Astrocyte (in vitro differentiated cells and primary cell): ENCODE measurements at regions not wholly inside any gene's neighbourhood (a gene's known extent, or its start where the extent isn't known, plus 50 kb on each side); places are given as distances from the start of the nearest gene placed in this dataset.

Source experiments
- DNase-seq: peaks from one replicate; pipeline ENCODE4 v3.0.0-alpha.2; 2010; ENCODE audit warnings: low read depth
- FAIRE-seq: peaks from 2 replicates; lab custom pipeline; 2011; peaks lifted over from hg19 to GRCh38; lab: Jason Lieb, UNC
- H2AFZ ChIP-seq: 2 replicates; pipeline ENCODE4 v1.6.0; 2012; ENCODE audit warnings: low read depth, low read length, inconsistent platforms
- H3K27ac ChIP-seq: 2 replicates; pipeline ENCODE4 v1.5.1; 2011; ENCODE audit warnings: low read depth, low read length, inconsistent platforms
- H3K27me3 ChIP-seq: 2 replicates; pipeline ENCODE4 v1.6.0; 2011; ENCODE audit warnings: low read length, inconsistent platforms; ENCODE audit not compliant: insufficient read depth
- H3K36me3 ChIP-seq: 2 replicates; pipeline ENCODE4 v1.5.1; 2011; ENCODE audit warnings: low read length, inconsistent platforms; ENCODE audit not compliant: insufficient read depth
- H3K4me1 ChIP-seq: 2 replicates; pipeline ENCODE4 v1.5.1; 2011; ENCODE audit warnings: low read length, inconsistent platforms; ENCODE audit not compliant: insufficient read depth
- H3K4me2 ChIP-seq: 2 replicates; pipeline ENCODE4 v1.6.0; 2012; ENCODE audit warnings: low read length, inconsistent platforms
- H3K4me3 ChIP-seq: 2 replicates; pipeline ENCODE4 v1.5.1; 2011; ENCODE audit warnings: low read depth, mild to moderate bottlenecking, low read length, inconsistent platforms; ENCODE audit not compliant: insufficient read depth
- H3K79me2 ChIP-seq: 2 replicates; pipeline ENCODE4 v1.6.0; 2012; ENCODE audit warnings: mild to moderate bottlenecking, low read length, inconsistent platforms; ENCODE audit not compliant: insufficient read depth
- H3K9ac ChIP-seq: 2 replicates; pipeline ENCODE4 v1.6.0; 2012; ENCODE audit warnings: mild to moderate bottlenecking, low read length, inconsistent platforms
- H3K9me3 ChIP-seq: 2 replicates; pipeline ENCODE4 v1.5.1; 2012; ENCODE audit warnings: low read depth, mild to moderate bottlenecking, low read length, inconsistent platforms; ENCODE audit not compliant: insufficient read depth
- H4K20me1 ChIP-seq: 2 replicates; pipeline ENCODE4 v1.6.0; 2012; ENCODE audit warnings: low read length, inconsistent platforms; ENCODE audit not compliant: insufficient read depth
- H3K27ac Mint-ChIP-seq: one replicate; pipeline ENCODE4 v1.8.0; 2021; ENCODE audit warnings: mild to moderate bottlenecking, mixed read lengths; ENCODE audit not compliant: unreplicated experiment
- H3K27me3 Mint-ChIP-seq: one replicate; pipeline ENCODE4 v1.8.0; 2021; ENCODE audit warnings: low read depth, mixed read lengths; ENCODE audit not compliant: unreplicated experiment
- H3K36me3 Mint-ChIP-seq: one replicate; pipeline ENCODE4 v1.8.0; 2021; ENCODE audit warnings: low read depth, mixed read lengths; ENCODE audit not compliant: unreplicated experiment
- H3K4me1 Mint-ChIP-seq: one replicate; pipeline ENCODE4 v1.8.0; 2021; ENCODE audit warnings: low read depth, mixed read lengths; ENCODE audit not compliant: unreplicated experiment
- H3K4me3 Mint-ChIP-seq: one replicate; pipeline ENCODE4 v1.8.0; 2021; ENCODE audit warnings: mild to moderate bottlenecking, moderate library complexity, mixed read lengths; ENCODE audit not compliant: unreplicated experiment
- H3K9me3 Mint-ChIP-seq: one replicate; pipeline ENCODE4 v1.8.0; 2021; ENCODE audit warnings: mild to moderate bottlenecking, mixed read lengths; ENCODE audit not compliant: unreplicated experiment
- EZH2 ChIP-seq: IDR thresholded peaks from 2 replicates; pipeline ENCODE4 v1.6.1; 2012; ENCODE audit warnings: mild to moderate bottlenecking, low read length, inconsistent platforms; ENCODE audit not compliant: insufficient read depth
- TF ChIP-seq, protein P1 (sequence below): IDR thresholded peaks from 2 replicates; pipeline ENCODE4 v1.5.1; 2011; ENCODE audit warnings: low read depth, mild to moderate bottlenecking, inconsistent platforms, low read length, moderate library complexity; ENCODE audit not compliant: insufficient read depth

DNA sequence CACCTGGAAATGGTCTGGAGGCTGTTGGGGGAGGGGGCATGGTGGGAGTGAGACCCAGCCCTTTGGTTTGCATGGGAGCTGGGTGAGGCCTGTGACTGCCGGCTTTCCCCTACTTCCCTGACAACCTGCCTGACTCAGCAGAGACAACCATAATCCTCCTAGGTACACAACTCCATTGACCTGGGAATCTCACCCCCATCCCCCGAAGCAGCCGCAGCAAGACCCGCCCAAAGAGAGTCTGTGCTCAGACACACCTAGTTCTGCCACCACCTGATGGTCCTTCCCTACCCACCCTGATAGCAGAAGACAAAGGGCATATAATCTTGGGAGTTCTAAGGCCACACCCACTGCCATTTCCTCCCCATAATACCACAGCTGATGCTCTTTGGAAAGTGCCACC lies 168.6 kb downstream of the GIPC2 start:
- H3K4me3 Mint-ChIP-seq: no peak overlapping the region
- Histone ChIP-seq H4K20me1 (no peaks in the 10 kb centered on the region), H2AFZ (no peak overlapping the region), H3K4me1 (no peaks in the 10 kb centered on the region), H3K4me3 (no peak overlapping the region), H3K79me2 (no peaks in the 10 kb centered on the region), H3K36me3 (no peaks in the 10 kb centered on the region), H3K27ac (no peak overlapping the region), H3K27me3 (no peaks in the 10 kb centered on the region), H3K4me2 (no peak overlapping the region), H3K9me3 (no peaks in the 10 kb centered on the region), H3K9ac (no peak overlapping the region)
- TF ChIP-seq EZH2: no peak
- TF ChIP-seq, protein P1, sequence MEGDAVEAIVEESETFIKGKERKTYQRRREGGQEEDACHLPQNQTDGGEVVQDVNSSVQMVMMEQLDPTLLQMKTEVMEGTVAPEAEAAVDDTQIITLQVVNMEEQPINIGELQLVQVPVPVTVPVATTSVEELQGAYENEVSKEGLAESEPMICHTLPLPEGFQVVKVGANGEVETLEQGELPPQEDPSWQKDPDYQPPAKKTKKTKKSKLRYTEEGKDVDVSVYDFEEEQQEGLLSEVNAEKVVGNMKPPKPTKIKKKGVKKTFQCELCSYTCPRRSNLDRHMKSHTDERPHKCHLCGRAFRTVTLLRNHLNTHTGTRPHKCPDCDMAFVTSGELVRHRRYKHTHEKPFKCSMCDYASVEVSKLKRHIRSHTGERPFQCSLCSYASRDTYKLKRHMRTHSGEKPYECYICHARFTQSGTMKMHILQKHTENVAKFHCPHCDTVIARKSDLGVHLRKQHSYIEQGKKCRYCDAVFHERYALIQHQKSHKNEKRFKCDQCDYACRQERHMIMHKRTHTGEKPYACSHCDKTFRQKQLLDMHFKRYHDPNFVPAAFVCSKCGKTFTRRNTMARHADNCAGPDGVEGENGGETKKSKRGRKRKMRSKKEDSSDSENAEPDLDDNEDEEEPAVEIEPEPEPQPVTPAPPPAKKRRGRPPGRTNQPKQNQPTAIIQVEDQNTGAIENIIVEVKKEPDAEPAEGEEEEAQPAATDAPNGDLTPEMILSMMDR: no peak
- DNase-seq (no peak), FAIRE-seq (no peak)
- peaks cover 9% of the 10 kb centered on the region for H3K9me3 Mint-ChIP-seq
- H3K27ac Mint-ChIP-seq: no peak overlapping the region
- peaks cover 2% of the 10 kb centered on the region for H3K36me3 Mint-ChIP-seq
- peaks cover 6% of the 10 kb centered on the region for H3K4me1 Mint-ChIP-seq
- H3K27me3 Mint-ChIP-seq: peaks cover 2% of the 10 kb centered on the region

DNA sequence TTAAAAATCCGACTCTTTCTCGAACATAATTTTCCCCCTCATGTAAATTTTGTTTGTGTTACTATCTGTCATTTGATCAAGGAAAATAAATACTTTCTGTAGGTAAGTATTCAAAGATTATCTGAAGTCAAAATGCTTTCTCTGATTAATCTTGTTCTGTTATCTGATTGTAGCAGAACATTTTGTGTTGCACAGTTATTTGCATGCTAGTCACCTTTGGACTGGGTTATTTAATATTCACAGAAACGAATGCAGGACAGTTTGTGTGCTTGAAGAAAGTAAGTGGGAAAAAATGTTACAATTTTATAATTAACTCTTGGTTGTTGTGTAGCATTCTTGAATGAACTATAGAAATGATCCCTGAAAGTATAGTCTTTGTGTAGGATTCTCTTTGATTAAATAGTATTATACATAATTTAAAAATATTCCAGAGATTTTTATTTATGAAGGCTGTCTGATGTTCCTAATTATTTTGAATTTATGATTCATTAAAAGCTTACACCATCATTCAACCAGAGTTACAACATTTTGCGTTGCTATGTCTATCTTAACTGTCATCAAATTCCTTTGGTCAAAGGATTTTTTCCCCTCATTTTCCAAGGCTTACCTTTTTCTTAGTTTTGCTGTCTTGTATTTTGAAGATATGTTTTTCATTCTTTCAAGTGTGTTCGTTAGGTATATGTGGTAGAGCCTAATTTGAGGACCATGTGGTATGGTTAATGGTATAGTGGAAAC lies 176.6 kb downstream of the GIPC2 start:
- FAIRE-seq (no peak), DNase-seq (no peak)
- Mint-ChIP-seq H3K27ac (no peak overlapping the region), H3K4me1 (no peaks in the 10 kb centered on the region), H3K4me3 (no peak overlapping the region), H3K9me3 (peaks cover 2% of the 10 kb centered on the region), H3K36me3 (no peaks in the 10 kb centered on the region), H3K27me3 (peaks cover 3% of the 10 kb centered on the region)
- no peaks in the 10 kb centered on the region for H4K20me1 ChIP-seq
- no peaks in the 10 kb centered on the region for H3K9me3 ChIP-seq
- no peaks in the 10 kb centered on the region for H3K4me1 ChIP-seq
- no peak overlapping the region for H3K4me3 ChIP-seq
- no peak overlapping the region for H2AFZ ChIP-seq
- no peaks in the 10 kb centered on the region for H3K27me3 ChIP-seq
- H3K36me3 ChIP-seq: no peaks in the 10 kb centered on the region
- H3K9ac ChIP-seq: no peak overlapping the region
- no peak overlapping the region for H3K4me2 ChIP-seq
- H3K79me2 ChIP-seq: no peaks in the 10 kb centered on the region
- TF ChIP-seq, protein P1: no peak
- TF ChIP-seq EZH2: no peak
- no peak overlapping the region for H3K27ac ChIP-seq

DNA sequence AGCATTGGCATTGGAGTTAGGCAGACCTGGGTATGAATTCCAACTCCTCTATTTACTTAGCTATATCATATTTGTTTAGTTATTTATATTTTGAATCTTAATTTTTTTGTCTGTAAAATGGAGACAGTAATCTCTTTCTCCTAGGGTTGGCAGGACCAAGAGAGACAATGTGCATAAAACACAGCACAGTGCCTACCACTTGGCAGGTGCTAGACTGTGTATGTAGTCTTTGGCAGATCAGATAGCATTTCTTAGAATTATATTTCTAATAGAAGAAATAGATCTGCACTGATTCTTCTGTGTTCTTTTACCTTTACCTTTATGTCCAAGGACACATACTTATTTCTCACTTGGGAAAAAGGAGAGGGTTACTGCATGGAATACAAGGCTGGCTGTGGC lies 177.2 kb downstream of the GIPC2 start:
- Mint-ChIP-seq H3K27ac (no peak overlapping the region), H3K36me3 (no peaks in the 10 kb centered on the region), H3K4me3 (no peak overlapping the region), H3K27me3 (peaks cover 3% of the 10 kb centered on the region), H3K4me1 (no peaks in the 10 kb centered on the region), H3K9me3 (peaks cover 2% of the 10 kb centered on the region)
- Histone ChIP-seq H3K36me3 (no peaks in the 10 kb centered on the region), H3K79me2 (no peaks in the 10 kb centered on the region), H3K4me1 (no peaks in the 10 kb centered on the region), H3K9me3 (no peaks in the 10 kb centered on the region), H3K27ac (no peak overlapping the region), H3K4me2 (no peak overlapping the region), H4K20me1 (no peaks in the 10 kb centered on the region), H3K27me3 (no peaks in the 10 kb centered on the region), H2AFZ (no peak overlapping the region), H3K9ac (no peak overlapping the region), H3K4me3 (no peak overlapping the region)
- DNase-seq (no peak), FAIRE-seq (no peak)
- TF ChIP-seq, protein P1: no peak
- TF ChIP-seq EZH2: no peak
